ENCODE measurements at regions not wholly inside any gene's neighbourhood (a gene's known extent, or its start where the extent isn't known, plus 50 kb on each side); places are given as distances from the start of the nearest gene placed in this dataset.

DNA sequence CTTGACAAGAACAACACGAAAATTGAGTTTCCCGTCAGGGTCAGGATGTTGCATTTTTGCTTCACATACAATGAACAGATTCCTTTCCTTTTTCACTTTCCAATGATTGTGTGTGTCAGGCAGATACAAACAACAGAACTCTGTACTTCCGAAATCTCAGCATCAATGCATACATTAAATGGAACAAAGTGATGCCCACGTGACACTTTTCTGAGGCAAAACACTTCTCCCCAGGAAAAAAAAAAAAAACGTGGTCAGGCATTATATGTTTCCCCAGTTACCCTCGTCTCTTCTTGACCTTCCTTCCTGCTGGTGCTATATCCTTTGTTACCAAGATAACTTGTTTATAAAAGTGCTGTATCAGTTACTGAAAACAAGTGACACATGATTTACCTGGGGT lies 181.8 kb downstream of the ZNF281 start:
- no peak for DNase-seq (ENCODE audit: low read depth, low spot score)
- no peaks in the 10 kb centered on the region for H3K36me3 ChIP-seq (ENCODE audit: insufficient read depth, insufficient read length, low read length)
- H3K9ac ChIP-seq (ENCODE audit: insufficient read length, low read depth) = no peak overlapping the region
- TF ChIP-seq SUZ12 (IDR thresholded peaks at IDR 0.05; ENCODE audit: extremely low read depth, insufficient read depth, insufficient read length) = no peak
- TF ChIP-seq ZNF274 (IDR thresholded peaks at IDR 0.05; ENCODE audit: low read depth, low read length) = no peak
- TF ChIP-seq YY1 (IDR thresholded peaks at IDR 0.05; ENCODE audit: insufficient read depth, insufficient read length) = no peak
- no peaks in the 10 kb centered on the region for H3K27me3 ChIP-seq (ENCODE audit: insufficient read depth, insufficient read length)
- H3K9me3 ChIP-seq (ENCODE audit: insufficient read depth, low read length) = no peaks in the 10 kb centered on the region
- no peak overlapping the region for H3K4me3 ChIP-seq (ENCODE audit: insufficient read length, low read depth)
- peaks cover 2% of the 10 kb centered on the region for H3K4me1 ChIP-seq (ENCODE audit: insufficient read depth, insufficient read length)
